ENCODE measurements at regions not wholly inside any gene's neighbourhood (a gene's known extent, or its start where the extent isn't known, plus 50 kb on each side); places are given as distances from the start of the nearest gene placed in this dataset.

DNA sequence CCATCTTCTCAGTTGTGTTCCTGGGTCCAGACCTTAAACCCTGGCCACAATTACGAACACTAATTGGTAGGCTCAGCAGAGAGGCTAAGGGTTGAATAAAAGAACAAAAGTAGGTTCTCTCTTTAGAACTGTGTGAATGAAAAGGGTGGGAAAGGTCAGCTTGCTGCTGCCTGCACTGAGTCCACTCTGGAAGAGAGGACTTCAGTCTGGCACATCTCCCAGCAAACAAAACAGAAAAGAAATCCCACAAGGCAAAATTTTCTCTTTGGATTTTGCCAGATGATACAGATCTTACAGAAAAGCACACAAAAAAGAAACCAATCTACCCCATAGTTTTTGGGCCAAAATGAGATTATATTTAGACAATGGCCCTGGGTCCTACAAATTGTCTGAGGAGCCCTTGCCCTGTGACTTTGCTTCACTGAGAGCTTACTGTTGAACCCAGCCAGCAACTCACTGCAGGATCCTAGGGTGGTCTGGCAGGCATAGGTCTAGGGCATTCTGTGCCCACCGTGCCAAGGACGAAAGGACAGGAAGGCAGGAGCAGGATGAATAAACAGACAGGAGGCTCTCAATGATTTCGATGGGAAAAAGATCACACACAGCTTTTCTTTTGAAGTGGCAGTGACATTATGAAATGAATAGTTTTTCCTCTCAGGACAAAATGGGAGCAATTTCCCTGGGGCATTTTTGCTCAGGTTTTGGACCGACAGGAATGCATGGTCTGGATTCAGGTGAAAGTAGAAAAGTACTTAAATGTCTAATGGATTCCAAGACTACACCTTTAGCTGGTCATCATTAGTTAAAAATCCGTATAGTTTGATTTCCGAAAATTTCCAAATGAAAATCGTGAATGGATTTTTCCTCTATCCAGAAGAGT lies 68.4 kb upstream of the STAM2 start:
- no peaks in the 10 kb centered on the region for H3K4me1 ChIP-seq (ENCODE audit: control insufficient read depth, insufficient read depth, low read length)
- no peaks in the 10 kb centered on the region for H3K9me3 ChIP-seq (ENCODE audit: control insufficient read depth, insufficient read depth, low read length)
- DNase-seq (ENCODE audit: low read depth in 4 of 6, low spot score in 6 of 6), result peak in 2 of 6 donors; percentile 32 to 75
- H3K36me3 ChIP-seq (ENCODE audit: control insufficient read depth, insufficient read depth, low read length), result no peaks in the 10 kb centered on the region
- H3K27me3 ChIP-seq (ENCODE audit: control insufficient read depth, insufficient read depth, low read length), result no peaks in the 10 kb centered on the region
- H3K27ac ChIP-seq (ENCODE audit: low read depth, low read length), result peak overlapping the region; percentile 34
- no peak overlapping the region for H3K4me3 ChIP-seq (ENCODE audit: low read depth, low read length)
- 37% methylated on average over 4 of the region's 8 CpGs for WGBS (ENCODE audit: insufficient coverage)

DNA sequence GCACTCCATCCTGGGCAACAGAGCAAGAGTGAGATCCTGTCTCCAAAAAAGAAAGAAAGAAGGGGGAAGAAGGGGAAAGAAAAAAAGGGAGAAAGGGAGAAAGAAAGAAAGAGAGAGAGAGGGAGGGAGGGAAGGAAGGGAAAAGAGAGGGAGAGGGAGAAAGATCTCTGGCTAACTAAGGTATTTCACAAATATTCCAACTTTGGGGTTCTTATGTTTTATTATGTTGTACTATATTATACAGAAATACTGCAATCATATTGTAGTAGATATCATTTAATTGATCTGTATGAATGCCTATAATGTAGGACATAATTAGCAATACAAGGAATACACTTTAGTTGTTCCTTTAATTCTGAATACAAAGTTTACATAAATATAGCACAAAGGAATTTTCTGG lies 70.1 kb upstream of the STAM2 start:
- Histone ChIP-seq H3K4me3 (ENCODE audit: low read depth, low read length) (no peak overlapping the region), H3K27ac (ENCODE audit: low read depth, low read length) (no peak overlapping the region), H3K9me3 (ENCODE audit: control insufficient read depth, insufficient read depth, low read length) (no peaks in the 10 kb centered on the region), H3K4me1 (ENCODE audit: control insufficient read depth, insufficient read depth, low read length) (no peaks in the 10 kb centered on the region), H3K27me3 (ENCODE audit: control insufficient read depth, insufficient read depth, low read length) (no peaks in the 10 kb centered on the region), H3K36me3 (ENCODE audit: control insufficient read depth, insufficient read depth, low read length) (no peaks in the 10 kb centered on the region)
- DNase-seq (ENCODE audit: low read depth in 4 of 6, low spot score in 6 of 6), result no peak

GRCh38 chr2:152246686-152247336 lies 71.2 kb upstream of the STAM2 start:
- Histone ChIP-seq H3K9me3 (ENCODE audit: control insufficient read depth, insufficient read depth, low read length) (no peaks in the 10 kb centered on the region), H3K27me3 (ENCODE audit: control insufficient read depth, insufficient read depth, low read length) (no peaks in the 10 kb centered on the region), H3K36me3 (ENCODE audit: control insufficient read depth, insufficient read depth, low read length) (no peaks in the 10 kb centered on the region), H3K4me3 (ENCODE audit: low read depth, low read length) (no peak overlapping the region), H3K27ac (ENCODE audit: low read depth, low read length) (no peak overlapping the region), H3K4me1 (ENCODE audit: control insufficient read depth, insufficient read depth, low read length) (no peaks in the 10 kb centered on the region)
- no CpG with 5 or more reads among the region's 4 CpGs for WGBS (ENCODE audit: insufficient coverage)
- DNase-seq (ENCODE audit: low read depth in 4 of 6, low spot score in 6 of 6), result no peak

- Histone ChIP-seq H3K4me3 (ENCODE audit: low read depth, low read length) (no peak overlapping the region), H3K4me1 (ENCODE audit: control insufficient read depth, insufficient read depth, low read length) (no peaks in the 10 kb centered on the region), H3K9me3 (ENCODE audit: control insufficient read depth, insufficient read depth, low read length) (no peaks in the 10 kb centered on the region), H3K27ac (ENCODE audit: low read depth, low read length) (no peak overlapping the region), H3K27me3 (ENCODE audit: control insufficient read depth, insufficient read depth, low read length) (no peaks in the 10 kb centered on the region), H3K36me3 (ENCODE audit: control insufficient read depth, insufficient read depth, low read length) (no peaks in the 10 kb centered on the region)
- DNase-seq (ENCODE audit: low read depth in 4 of 6, low spot score in 6 of 6), result no peak
- 90% methylated on average over 2 of the region's 2 CpGs for WGBS (ENCODE audit: insufficient coverage)
These were observed 71.8 kb upstream of the STAM2 start for GRCh38 chr2:152247337-152247695.

DNA sequence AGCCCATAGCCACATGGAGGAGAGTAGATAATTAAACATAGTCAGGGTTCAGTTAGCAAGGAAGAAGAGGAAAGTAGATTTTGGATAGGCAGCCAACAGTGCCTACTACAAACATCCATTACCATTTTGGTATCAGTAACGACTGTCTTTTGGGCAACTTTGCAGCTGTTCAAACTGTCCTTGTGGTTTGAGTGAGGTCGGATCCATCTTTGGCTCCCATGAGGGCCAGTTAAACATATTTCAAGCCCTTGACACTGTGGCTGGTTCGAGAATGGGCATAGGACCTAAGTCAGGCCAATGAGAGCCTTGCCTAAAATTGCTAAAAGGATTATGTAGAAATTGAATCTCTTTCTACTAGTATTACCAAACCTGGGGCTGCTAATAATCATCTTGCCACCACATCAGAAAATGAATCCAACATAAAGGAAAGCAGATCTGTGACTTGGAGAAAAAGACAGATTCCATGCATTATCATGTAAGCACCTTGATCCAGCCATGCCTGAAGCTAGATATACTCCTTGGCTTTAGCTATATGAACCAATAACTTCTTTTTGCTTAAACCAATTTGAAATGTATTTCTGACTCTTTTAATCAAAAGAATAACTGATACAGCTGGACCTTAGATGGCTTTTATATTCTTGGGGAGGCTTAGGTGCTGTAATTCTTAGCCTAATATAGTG lies 75.0 kb upstream of the STAM2 start:
- H3K27ac ChIP-seq (ENCODE audit: low read depth, low read length), result no peak overlapping the region
- H3K9me3 ChIP-seq (ENCODE audit: control insufficient read depth, insufficient read depth, low read length), result no peaks in the 10 kb centered on the region
- H3K27me3 ChIP-seq (ENCODE audit: control insufficient read depth, insufficient read depth, low read length), result no peaks in the 10 kb centered on the region
- no peak for DNase-seq (ENCODE audit: low read depth in 4 of 6, low spot score in 6 of 6)
- 93% methylated on average over 2 of the region's 3 CpGs for WGBS (ENCODE audit: insufficient coverage)
- H3K4me3 ChIP-seq (ENCODE audit: low read depth, low read length), result no peak overlapping the region
- H3K4me1 ChIP-seq (ENCODE audit: control insufficient read depth, insufficient read depth, low read length), result no peaks in the 10 kb centered on the region
- H3K36me3 ChIP-seq (ENCODE audit: control insufficient read depth, insufficient read depth, low read length), result no peaks in the 10 kb centered on the region

DNA sequence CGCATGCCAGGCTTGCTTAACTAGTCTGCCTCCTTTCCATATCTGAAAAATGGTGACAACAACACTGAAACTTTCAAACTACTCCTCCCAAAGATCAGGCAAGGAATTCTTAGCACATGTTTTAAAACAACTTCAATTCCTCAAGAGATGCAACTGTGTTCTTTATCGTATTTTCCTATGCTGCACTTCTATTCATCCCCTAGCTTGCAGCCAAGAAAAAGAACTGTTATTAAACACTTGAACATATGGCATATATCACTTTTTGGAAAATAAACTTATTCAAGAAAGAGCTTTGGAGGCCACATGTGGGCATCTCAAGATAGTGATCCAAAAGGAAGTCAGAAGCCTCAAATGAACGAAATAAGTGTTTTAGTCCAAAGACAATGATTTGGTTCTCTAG lies 75.6 kb upstream of the STAM2 start:
- DNase-seq (ENCODE audit: low read depth in 4 of 6, low spot score in 6 of 6), result peak in 1 of 6 donors; percentile 53
- H3K27ac ChIP-seq (ENCODE audit: low read depth, low read length), result no peak overlapping the region
- no peaks in the 10 kb centered on the region for H3K36me3 ChIP-seq (ENCODE audit: control insufficient read depth, insufficient read depth, low read length)
- no peaks in the 10 kb centered on the region for H3K4me1 ChIP-seq (ENCODE audit: control insufficient read depth, insufficient read depth, low read length)
- no peaks in the 10 kb centered on the region for H3K9me3 ChIP-seq (ENCODE audit: control insufficient read depth, insufficient read depth, low read length)
- H3K4me3 ChIP-seq (ENCODE audit: low read depth, low read length), result no peak overlapping the region
- H3K27me3 ChIP-seq (ENCODE audit: control insufficient read depth, insufficient read depth, low read length), result no peaks in the 10 kb centered on the region
- WGBS (ENCODE audit: insufficient coverage), result 78% methylated on average over 2 of the region's 3 CpGs

GRCh38 chr2:152251811-152252210 lies 76.2 kb upstream of the STAM2 start:
- DNase-seq (ENCODE audit: low read depth in 4 of 6, low spot score in 6 of 6), result peak in 1 of 6 donors; percentile 14
- H3K9me3 ChIP-seq (ENCODE audit: control insufficient read depth, insufficient read depth, low read length), result no peaks in the 10 kb centered on the region
- no peak overlapping the region for H3K27ac ChIP-seq (ENCODE audit: low read depth, low read length)
- no peaks in the 10 kb centered on the region for H3K36me3 ChIP-seq (ENCODE audit: control insufficient read depth, insufficient read depth, low read length)
- WGBS (ENCODE audit: insufficient coverage), result no CpG with 5 or more reads among the region's 2 CpGs
- no peak overlapping the region for H3K4me3 ChIP-seq (ENCODE audit: low read depth, low read length)
- no peaks in the 10 kb centered on the region for H3K27me3 ChIP-seq (ENCODE audit: control insufficient read depth, insufficient read depth, low read length)
- H3K4me1 ChIP-seq (ENCODE audit: control insufficient read depth, insufficient read depth, low read length), result no peaks in the 10 kb centered on the region

GRCh38 chr2:152254486-152254885 lies 78.9 kb upstream of the STAM2 start:
- no peak overlapping the region for H3K4me3 ChIP-seq (ENCODE audit: low read depth, low read length)
- H3K4me1 ChIP-seq (ENCODE audit: control insufficient read depth, insufficient read depth, low read length), result no peaks in the 10 kb centered on the region
- H3K27ac ChIP-seq (ENCODE audit: low read depth, low read length), result no peak overlapping the region
- no peaks in the 10 kb centered on the region for H3K27me3 ChIP-seq (ENCODE audit: control insufficient read depth, insufficient read depth, low read length)
- H3K9me3 ChIP-seq (ENCODE audit: control insufficient read depth, insufficient read depth, low read length), result no peaks in the 10 kb centered on the region
- 95% methylated on average over 2 of the region's 3 CpGs for WGBS (ENCODE audit: insufficient coverage)
- H3K36me3 ChIP-seq (ENCODE audit: control insufficient read depth, insufficient read depth, low read length), result no peaks in the 10 kb centered on the region
- DNase-seq (ENCODE audit: low read depth in 4 of 6, low spot score in 6 of 6), result no peak

GRCh38 chr2:152254976-152255375 lies 79.4 kb upstream of the STAM2 start:
- no CpG with 5 or more reads among the region's 1 CpG for WGBS (ENCODE audit: insufficient coverage)
- Histone ChIP-seq H3K36me3 (ENCODE audit: control insufficient read depth, insufficient read depth, low read length) (no peaks in the 10 kb centered on the region), H3K4me1 (ENCODE audit: control insufficient read depth, insufficient read depth, low read length) (no peaks in the 10 kb centered on the region), H3K4me3 (ENCODE audit: low read depth, low read length) (no peak overlapping the region), H3K27me3 (ENCODE audit: control insufficient read depth, insufficient read depth, low read length) (no peaks in the 10 kb centered on the region), H3K9me3 (ENCODE audit: control insufficient read depth, insufficient read depth, low read length) (no peaks in the 10 kb centered on the region), H3K27ac (ENCODE audit: low read depth, low read length) (no peak overlapping the region)
- DNase-seq (ENCODE audit: low read depth in 4 of 6, low spot score in 6 of 6), result peak in 2 of 6 donors; percentile 43 to 52
